H1 (cell line): ENCODE measurements at regions not wholly inside any gene's neighbourhood (a gene's known extent, or its start where the extent isn't known, plus 50 kb on each side); places are given as distances from the start of the nearest gene placed in this dataset.

Experiments used
- CTCF ChIA-PET: fragments of 300-600 bp; sonication (Branson Sonifier 250); formaldehyde crosslinking; loops from one replicate; lab custom pipeline; 2021; ENCODE audit not compliant: partially characterized antibody; lab: Charles Lee
- POLR2A ChIA-PET: fragments of 300-600 bp; sonication (Branson Sonifier 250); formaldehyde crosslinking; loops from one replicate; lab custom pipeline; 2021; ENCODE audit warnings: inconsistent platforms; ENCODE audit not compliant: partially characterized antibody; lab: Charles Lee
- DNase-seq, 2 experiments: peaks; one replicate each; pipeline versions ENCODE4 v3.0.0 to v3.0.0-alpha.2; 2010 to 2022; ENCODE audit warnings: low spot score in 2 of 2, low read depth in 1 of 2, mixed read lengths in 1 of 2
- FAIRE-seq: peaks from 2 replicates; lab custom pipeline; 2011; peaks lifted over from hg19 to GRCh38; lab: Jason Lieb, UNC
- H2AFZ ChIP-seq: 2 replicates; pipeline ENCODE4 v1.8.1; 2012; ENCODE audit warnings: low read length, inconsistent platforms
- H2AK5ac ChIP-seq: 2 replicates; pipeline ENCODE4 v1.6.1; 2013; ENCODE audit warnings: low read depth, low read length
- H2BK120ac ChIP-seq: replicated peaks from 2 replicates; pipeline ENCODE3; 2013; ENCODE audit warnings: low read depth, low read length, inconsistent platforms
- H2BK12ac ChIP-seq: 2 replicates; pipeline ENCODE4 v1.6.1; 2013; ENCODE audit warnings: low read depth, low read length
- H2BK15ac ChIP-seq: 2 replicates; pipeline ENCODE4 v1.6.1; 2013; ENCODE audit warnings: low read length
- H2BK20ac ChIP-seq: 2 replicates; pipeline ENCODE4 v1.6.1; 2013; ENCODE audit warnings: low read length
- H2BK5ac ChIP-seq: 2 replicates; pipeline ENCODE4 v1.6.1; 2013; ENCODE audit warnings: low read depth, low read length
- H3K14ac ChIP-seq: 2 replicates; pipeline ENCODE4 v1.6.1; 2013; ENCODE audit warnings: inconsistent platforms; ENCODE audit not compliant: insufficient read length
- H3K18ac ChIP-seq: 2 replicates; pipeline ENCODE4 v1.6.1; 2013; ENCODE audit warnings: low read length; ENCODE audit errors: extremely low read depth
- H3K23ac ChIP-seq: 2 replicates; pipeline ENCODE4 v1.6.1; 2013; ENCODE audit warnings: inconsistent platforms; ENCODE audit not compliant: insufficient read length
- H3K23me2 ChIP-seq: 2 replicates; pipeline ENCODE4 v1.6.1; 2013; ENCODE audit warnings: low read depth, low read length
- H3K27ac ChIP-seq: 2 replicates; pipeline ENCODE4 v1.6.1; 2011; ENCODE audit warnings: low read depth, low read length, inconsistent platforms
- H3K27me3 ChIP-seq, 4 experiments: replicated peaks in 1 of 4; 1 replicate in 1 of 4; 2 replicates in 3 of 4; pipeline versions ENCODE4 v1.6.1 to v1.8.1; 2011 to 2013; ENCODE audit warnings: low read length in 3 of 4, mild to moderate bottlenecking in 3 of 4, inconsistent platforms in 2 of 4, mixed read lengths in 2 of 4, moderate library complexity in 1 of 4; ENCODE audit not compliant: control insufficient read depth in 3 of 4, insufficient read depth in 3 of 4; ENCODE audit errors: extremely low read depth in 1 of 4
- H3K36me3 ChIP-seq, 4 experiments: 2 replicates each; pipeline versions ENCODE4 v1.6.1 to v1.8.1; 2011 to 2013; ENCODE audit warnings: mild to moderate bottlenecking in 4 of 4, low read length in 3 of 4, moderate library complexity in 2 of 4, control low read depth in 1 of 4, inconsistent platforms in 1 of 4; ENCODE audit not compliant: insufficient read depth in 4 of 4, control insufficient read depth in 2 of 4
- H3K4ac ChIP-seq: replicated peaks from 2 replicates; pipeline ENCODE3; 2013; ENCODE audit warnings: low read length, low read depth, mixed read lengths, inconsistent platforms; ENCODE audit not compliant: insufficient read length
- H3K4me1 ChIP-seq, 4 experiments: replicated peaks in 1 of 4; 1 replicate in 1 of 4; 2 replicates in 3 of 4; pipeline versions ENCODE4 v1.6.1 to v1.8.1; 2011 to 2013; ENCODE audit warnings: low read length in 3 of 4, inconsistent platforms in 2 of 4, mixed read lengths in 1 of 4; ENCODE audit not compliant: insufficient read depth in 4 of 4, control insufficient read depth in 3 of 4
- H3K4me2 ChIP-seq, 2 experiments: 2 replicates each; pipeline versions ENCODE4 v1.6.1 to v1.8.1; 2011 to 2013; ENCODE audit warnings: low read depth in 2 of 2, low read length in 2 of 2, control low read depth in 1 of 2, inconsistent platforms in 1 of 2, mild to moderate bottlenecking in 1 of 2; ENCODE audit not compliant: insufficient read depth in 1 of 2
- H3K4me3 ChIP-seq, 4 experiments: fragments of 200-600, 300-600 bp in 1 of 4; sonication (generic), shearing (Covaris generic), sonication (Bioruptor Twin) in 1 of 4; 2 replicates each; pipeline versions ENCODE4 v1.5.1 to v1.8.1; 2011 to 2016; ENCODE audit warnings: low read length in 4 of 4, low read depth in 3 of 4, control low read depth in 2 of 4, inconsistent platforms in 2 of 4, mild to moderate bottlenecking in 2 of 4, mixed read lengths in 1 of 4, moderate library complexity in 1 of 4; ENCODE audit not compliant: insufficient read depth in 2 of 4; ENCODE audit errors: extremely low read depth in 1 of 4
- H3K56ac ChIP-seq: replicated peaks from 2 replicates; pipeline ENCODE3; 2013; ENCODE audit warnings: low read depth, mild to moderate bottlenecking, mixed read lengths, low read length, inconsistent platforms; ENCODE audit not compliant: insufficient read length
- H3K79me1 ChIP-seq: 2 replicates; pipeline ENCODE4 v1.6.1; 2013; ENCODE audit warnings: low read depth, low read length, control low read depth
- H3K79me2 ChIP-seq, 2 experiments: 2 replicates each; pipeline versions ENCODE4 v1.6.1 to v1.8.1; 2012 to 2013; ENCODE audit warnings: low read length in 2 of 2, mild to moderate bottlenecking in 2 of 2, inconsistent platforms in 1 of 2; ENCODE audit not compliant: insufficient read depth in 2 of 2, control insufficient read depth in 1 of 2
- H3K9ac ChIP-seq, 4 experiments: replicated peaks in 1 of 4; 1 replicate in 1 of 4; 2 replicates in 3 of 4; pipeline versions ENCODE4 v1.6.1 to v1.8.1; 2011 to 2013; ENCODE audit warnings: low read depth in 3 of 4, low read length in 3 of 4, control low read depth in 2 of 4, mild to moderate bottlenecking in 2 of 4, moderate library complexity in 2 of 4, inconsistent platforms in 1 of 4; ENCODE audit errors: extremely low read depth in 1 of 4
- H3K9me3 ChIP-seq, 2 experiments: 2 replicates each; pipeline versions ENCODE4 v1.6.1 to v1.8.1; 2012 to 2013; ENCODE audit warnings: mild to moderate bottlenecking in 2 of 2, moderate library complexity in 2 of 2, control low read depth in 1 of 2, inconsistent platforms in 1 of 2, low read depth in 1 of 2, low read length in 1 of 2, mixed read lengths in 1 of 2; ENCODE audit not compliant: insufficient read depth in 2 of 2
- H4K20me1 ChIP-seq, 2 experiments: replicated peaks in 1 of 2; 2 replicates each; pipeline versions ENCODE3 to v1.8.1; 2011 to 2013; ENCODE audit warnings: inconsistent platforms in 2 of 2, low read length in 2 of 2, mild to moderate bottlenecking in 1 of 2; ENCODE audit not compliant: insufficient read depth in 2 of 2, control insufficient read depth in 1 of 2
- H4K5ac ChIP-seq: 2 replicates; pipeline ENCODE4 v1.6.1; 2013; ENCODE audit warnings: low read length, low read depth, mixed read lengths, inconsistent platforms; ENCODE audit not compliant: insufficient read length
- H4K8ac ChIP-seq: 2 replicates; pipeline ENCODE4 v1.8.0; 2013; ENCODE audit warnings: mild to moderate bottlenecking, moderate library complexity, low read length, inconsistent platforms; ENCODE audit not compliant: insufficient read depth; ENCODE audit errors: extremely low read depth
- H4K91ac ChIP-seq: replicated peaks from 2 replicates; pipeline ENCODE3; 2013; ENCODE audit warnings: low read length, mixed read lengths, inconsistent platforms; ENCODE audit not compliant: insufficient read length
- CTBP2 ChIP-seq: IDR thresholded peaks from 2 replicates; pipeline ENCODE4 v1.7.0; 2011; ENCODE audit warnings: borderline replicate concordance, mild to moderate bottlenecking, moderate library complexity, mixed read lengths, low read length; ENCODE audit not compliant: insufficient read depth, insufficient read length
- JUN ChIP-seq: IDR thresholded peaks from 2 replicates; pipeline ENCODE4 v1.6.1; 2011; ENCODE audit warnings: low read depth, mild to moderate bottlenecking, improper control_type of control experiment, low read length
- POLR2A ChIP-seq, 2 experiments: IDR thresholded peaks; 1 replicate in 1 of 2; 2 replicates in 1 of 2; pipeline ENCODE4 v1.6.1; 2011; ENCODE audit warnings: low read depth in 2 of 2, low read length in 2 of 2, mild to moderate bottlenecking in 2 of 2; ENCODE audit errors: control extremely low read depth in 1 of 2
- SP1 ChIP-seq: IDR thresholded peaks from 2 replicates; pipeline ENCODE4 v1.6.1; 2011; ENCODE audit warnings: low read depth, low read length
- YY1 ChIP-seq: IDR thresholded peaks from 2 replicates; pipeline ENCODE4 v1.6.1; 2011; ENCODE audit warnings: low read depth, mild to moderate bottlenecking, low read length
- ZNF274 ChIP-seq: IDR thresholded peaks from 2 replicates; pipeline ENCODE4 v1.7.0; 2012; ENCODE audit warnings: low read length, borderline replicate concordance; ENCODE audit errors: extremely low read depth
- WGBS, 2 experiments: shearing (Covaris generic) in 1 of 2; methylation state at CpG; one replicate each; pipeline versions ENCODE4 v1.1.6 to v1.1.7; 2013 to 2015; ENCODE audit warnings: low lambda C conversion rate in 2 of 2, mixed read lengths in 2 of 2, inconsistent platforms in 1 of 2, low coverage in 1 of 2, missing lambda C conversion rate in 1 of 2; ENCODE audit not compliant: insufficient replicate concordance in 2 of 2, insufficient coverage in 1 of 2, insufficient read length in 1 of 2; ENCODE audit errors: extremely low coverage in 1 of 2, missing lambda C conversion rate in 1 of 2; 5-methylcytosine and 5-hydroxymethylcytosine counted together

DNA sequence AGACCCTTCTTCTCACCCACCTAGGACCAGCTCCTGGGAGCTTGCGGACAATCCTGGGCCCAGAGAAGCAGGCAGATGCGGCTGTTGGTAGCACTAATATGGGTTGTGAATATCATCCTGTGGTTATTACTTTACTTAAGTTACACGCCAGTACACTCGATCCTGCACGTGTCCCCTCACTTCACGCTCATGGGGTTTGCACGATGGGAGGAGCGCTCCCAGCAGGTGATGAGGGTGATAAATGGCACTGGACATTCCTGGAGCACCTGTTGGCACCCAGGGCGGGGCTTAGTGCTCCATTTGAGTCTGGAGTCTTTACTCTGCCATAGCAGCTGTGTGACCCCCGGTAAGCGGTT lies 335.1 kb downstream of the PREX1 start:
- Histone ChIP-seq H3K18ac (no peak overlapping the region), H4K5ac (no peak overlapping the region), H3K9ac (no peak overlapping the region), H3K4me2 (no peak overlapping the region), H3K79me2 (no peaks in the 10 kb centered on the region), H2AFZ (no peak overlapping the region), H3K23ac (no peak overlapping the region), H3K4me3 (no peak overlapping the region), H3K56ac (no peak overlapping the region), H3K27me3 (no peaks in the 10 kb centered on the region), H3K79me1 (no peaks in the 10 kb centered on the region), H3K23me2 (0 out of 2 replicates have a peak, but pooled peaks cover 2% of the 10 kb centered on the region), H2BK12ac (no peak overlapping the region), H3K4me1 (no peaks in the 10 kb centered on the region), H2BK20ac (no peak overlapping the region), H2AK5ac (no peak overlapping the region), H3K4ac (no peak overlapping the region), H2BK120ac (no peak overlapping the region), H4K8ac (no peak overlapping the region), H4K20me1 (no peaks in the 10 kb centered on the region)
- CTCF ChIA-PET, result interaction anchor here (1.4 to 2.1 kb wide), 2 partner anchors 9 to 128 kb away, joined by 5 to 7 read pairs; no protein-coding TSS in a partner anchor
- DNase-seq (peak in 1 of 2 experiments; percentile 28), FAIRE-seq (no peak)
- POLR2A ChIA-PET, result no interaction called here
- TF ChIP-seq SP1 (no peak), POLR2A (IDR thresholded peaks at IDR 0.05; ENCODE audit: control extremely low read depth in 1 of 2, low read depth in 2 of 2, low read length in 2 of 2) (no peak), CTBP2 (no peak), YY1 (no peak), ZNF274 (no peak), JUN (no peak)
- TF ChIP-seq, all 59 proteins: peak for 0
- Histone ChIP-seq H2BK15ac (no peak overlapping the region), H3K27ac (no peak overlapping the region), H3K14ac (no peak overlapping the region), H2BK5ac (no peak overlapping the region), H3K36me3 (no peaks in the 10 kb centered on the region), H3K9me3 (no peaks in the 10 kb centered on the region), H4K91ac (no peak overlapping the region)
- WGBS, 2 experiments, result 88% methylated on average over 11 of the region's 11 CpGs; no CpG with 5 or more reads in 1 of the 2 experiments
